Stimulated activated effector memory CD8-positive, alpha-beta T cell treated with anti-CD3 and anti-CD28 coated beads, Interleukin-12 subunit alpha, Interleukin-12 subunit beta, amount 100 ng/mL, for 72 hours (primary cell): ENCODE measurements at regions not wholly inside any gene's neighbourhood (a gene's known extent, or its start where the extent isn't known, plus 50 kb on each side); places are given as distances from the start of the nearest gene placed in this dataset.

Experiments
- ATAC-seq: fragments of 150-1000 bp; cut with Tn5 transposase; 2 replicates; pipeline ENCODE4 v1.10.0; 2021
- DNase-seq, 2 donors: peaks; one replicate each; pipeline ENCODE4 v3.0.0; 2021 to 2022; ENCODE audit warnings: low spot score in 2 of 2
- H3K27ac Mint-ChIP-seq: one replicate; pipeline ENCODE4 v1.8.0; 2022; ENCODE audit warnings: mild to moderate bottlenecking, mixed read lengths
- H3K36me3 Mint-ChIP-seq: one replicate; pipeline ENCODE4 v1.8.0; 2022; ENCODE audit warnings: mild to moderate bottlenecking, mixed read lengths
- H3K4me1 Mint-ChIP-seq: one replicate; pipeline ENCODE4 v1.8.0; 2022; ENCODE audit warnings: mixed read lengths
- H3K4me3 Mint-ChIP-seq: one replicate; pipeline ENCODE4 v1.8.0; 2022; ENCODE audit warnings: mild to moderate bottlenecking, mixed read lengths
- H3K9me3 Mint-ChIP-seq: one replicate; pipeline ENCODE4 v1.8.0; 2022; ENCODE audit warnings: mixed read lengths

- no peak for DNase-seq
- no peak for ATAC-seq
- Mint-ChIP-seq H3K27ac (no peak overlapping the region), H3K36me3 (no peaks in the 10 kb centered on the region), H3K4me3 (no peak overlapping the region), H3K4me1 (peaks cover 8% of the 10 kb centered on the region), H3K9me3 (no peaks in the 10 kb centered on the region)
Measured at GRCh38 chr1:244988521-244988920, 124.2 kb upstream of the HNRNPU start.

DNA sequence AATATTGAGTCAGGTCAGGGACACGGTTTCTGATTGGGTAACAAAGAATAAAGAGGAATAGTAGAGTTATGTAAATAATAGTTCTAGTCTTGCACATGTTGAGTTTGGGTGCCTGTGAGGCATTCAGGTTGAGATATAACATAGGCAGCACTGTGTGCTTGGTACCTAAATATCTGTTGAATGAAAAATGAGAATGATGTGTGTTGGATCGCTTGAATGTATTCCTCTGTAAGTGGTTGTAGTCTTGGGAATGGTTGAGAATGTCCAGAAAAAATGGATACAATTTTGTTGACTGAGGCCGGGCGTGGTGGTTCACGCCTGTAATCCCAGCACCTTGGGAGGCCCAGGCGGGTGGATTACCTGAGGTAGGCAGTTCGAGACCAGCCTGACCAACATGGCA, 116.3 kb upstream of the HNRNPU start:
- DNase-seq (no peak), ATAC-seq (no peak)
- H3K27ac Mint-ChIP-seq = no peak overlapping the region

GRCh38 chr1:244974550-244974949, 110.2 kb upstream of the HNRNPU start:
- peaks cover 20% of the 10 kb centered on the region for H3K36me3 Mint-ChIP-seq
- peaks cover 9% of the 10 kb centered on the region for H3K4me1 Mint-ChIP-seq
- H3K27ac Mint-ChIP-seq = no peak overlapping the region

More for the DNA sequence above, 116.3 kb upstream of the HNRNPU start:
- H3K9me3 Mint-ChIP-seq = no peaks in the 10 kb centered on the region
- no peak overlapping the region for H3K4me3 Mint-ChIP-seq
- no peaks in the 10 kb centered on the region for H3K4me1 Mint-ChIP-seq
- H3K36me3 Mint-ChIP-seq = no peaks in the 10 kb centered on the region

GRCh38 chr1:244974106-244974505, 109.8 kb upstream of the HNRNPU start:
- Mint-ChIP-seq H3K36me3 (peaks cover 24% of the 10 kb centered on the region), H3K4me1 (peaks cover 13% of the 10 kb centered on the region), H3K9me3 (no peaks in the 10 kb centered on the region), H3K27ac (no peak overlapping the region), H3K4me3 (no peak overlapping the region)
- DNase-seq (no peak), ATAC-seq (no peak)

More at GRCh38 chr1:244974550-244974949, 110.2 kb upstream of the HNRNPU start:
- ATAC-seq (no peak), DNase-seq (no peak)
- no peak overlapping the region for H3K4me3 Mint-ChIP-seq
- no peaks in the 10 kb centered on the region for H3K9me3 Mint-ChIP-seq

GRCh38 chr1:244971552-244972216, 107.3 kb upstream of the HNRNPU start:
- Mint-ChIP-seq H3K9me3 (no peaks in the 10 kb centered on the region), H3K4me3 (peak overlapping the region; percentile 84), H3K36me3 (peaks cover 24% of the 10 kb centered on the region), H3K4me1 (peaks cover 13% of the 10 kb centered on the region), H3K27ac (peak overlapping the region; percentile 99)
- DNase-seq (no peak), ATAC-seq (no peak)

- H3K4me1 Mint-ChIP-seq = peaks cover 13% of the 10 kb centered on the region
- no peaks in the 10 kb centered on the region for H3K9me3 Mint-ChIP-seq
- H3K36me3 Mint-ChIP-seq = peaks cover 24% of the 10 kb centered on the region
- DNase-seq (peak; percentile 82 to 95), ATAC-seq (peak; percentile 87)
- peak overlapping the region; percentile 84 for H3K4me3 Mint-ChIP-seq
- H3K27ac Mint-ChIP-seq = peak overlapping the region; percentile 99
Measured at GRCh38 chr1:244970744-244971551, 106.6 kb upstream of the HNRNPU start.

DNA sequence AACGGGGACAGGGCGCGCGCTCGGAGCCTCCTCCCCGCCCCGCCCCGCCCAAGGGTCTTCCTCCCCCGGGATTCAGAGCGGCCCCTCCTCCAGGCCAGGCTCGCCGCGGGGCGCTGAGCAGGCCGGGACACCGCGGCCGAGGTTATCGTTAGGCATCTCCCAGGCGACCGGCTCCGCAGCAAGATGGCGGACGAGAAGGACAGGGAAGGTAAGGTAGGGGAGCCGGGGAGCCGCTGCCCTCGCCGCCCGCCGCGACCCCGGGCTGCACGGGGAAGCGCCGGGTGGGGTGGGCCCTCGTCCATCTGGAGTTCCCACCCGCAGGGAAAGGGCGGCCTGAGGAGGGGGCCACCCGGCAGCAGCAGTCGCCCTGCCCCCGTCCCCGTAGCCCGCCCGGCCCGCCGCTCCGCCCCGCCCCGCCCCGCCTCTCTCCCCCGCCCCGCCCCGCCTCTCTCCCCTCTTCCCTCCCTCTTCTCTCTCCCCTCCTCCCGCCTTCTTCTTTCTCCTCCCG, 105.9 kb upstream of the HNRNPU start:
- Mint-ChIP-seq H3K9me3 (no peaks in the 10 kb centered on the region), H3K4me3 (peak overlapping the region; percentile 84), H3K36me3 (peaks cover 24% of the 10 kb centered on the region), H3K4me1 (peaks cover 13% of the 10 kb centered on the region), H3K27ac (peak overlapping the region; percentile 99)
- ATAC-seq (peak; percentile 68), DNase-seq (peak; percentile 69 to 92)

DNA sequence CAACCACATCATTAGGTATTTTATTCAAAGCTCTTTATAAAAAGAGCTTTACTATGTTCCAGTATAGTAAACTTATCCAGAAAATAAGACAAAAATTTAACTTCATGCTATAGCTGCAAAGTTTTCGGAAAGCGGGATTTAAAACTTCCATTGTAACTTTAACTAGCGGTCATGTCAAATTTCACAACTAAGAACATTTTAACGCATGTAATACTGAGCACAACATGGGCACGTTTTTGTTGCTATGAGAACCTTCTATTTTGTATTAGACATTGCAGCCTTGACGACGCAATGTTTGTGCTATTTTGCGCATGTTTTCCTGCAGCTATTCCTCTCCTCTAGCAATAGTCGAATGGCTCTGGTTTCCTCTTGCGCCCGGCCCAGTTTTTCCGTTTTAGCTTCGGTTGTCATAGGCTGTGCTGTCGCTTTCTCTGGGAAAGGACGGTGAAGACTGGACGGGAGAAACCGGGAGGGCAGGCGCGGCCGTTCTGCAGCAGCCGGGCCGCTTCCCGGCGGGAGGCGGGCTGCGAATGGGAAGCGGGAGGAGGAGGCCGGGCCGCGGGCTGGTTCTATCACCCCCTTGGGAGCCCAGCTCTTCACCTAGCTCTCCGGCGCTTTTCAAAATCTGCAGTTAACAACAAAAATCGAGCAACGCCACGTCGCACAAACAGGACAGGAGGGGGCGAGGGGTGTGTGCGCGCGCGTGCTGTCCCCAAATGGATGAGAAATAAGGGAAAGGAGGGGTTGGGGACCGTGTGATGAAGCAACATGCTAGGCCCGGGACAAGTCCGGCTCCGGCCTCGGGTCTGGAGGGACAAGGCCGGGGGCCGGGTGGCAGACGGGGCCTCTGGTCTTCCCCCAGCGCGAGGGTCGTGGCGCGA, 105.3 kb upstream of the HNRNPU start:
- no peaks in the 10 kb centered on the region for H3K9me3 Mint-ChIP-seq
- H3K4me3 Mint-ChIP-seq = peak overlapping the region; percentile 84
- peaks cover 14% of the 10 kb centered on the region for H3K4me1 Mint-ChIP-seq
- H3K27ac Mint-ChIP-seq = peak overlapping the region; percentile 99
- peaks cover 24% of the 10 kb centered on the region for H3K36me3 Mint-ChIP-seq
- peak; percentile 22 for ATAC-seq
- peak; percentile 31 to 88 for DNase-seq

GRCh38 chr1:244968881-244969280, 104.5 kb upstream of the HNRNPU start:
- no peaks in the 10 kb centered on the region for H3K9me3 Mint-ChIP-seq
- no peak for DNase-seq
- peak overlapping the region; percentile 84 for H3K4me3 Mint-ChIP-seq
- ATAC-seq = no peak
- H3K36me3 Mint-ChIP-seq = peaks cover 24% of the 10 kb centered on the region
- peak overlapping the region; percentile 99 for H3K27ac Mint-ChIP-seq
- H3K4me1 Mint-ChIP-seq = peaks cover 21% of the 10 kb centered on the region

- H3K4me3 Mint-ChIP-seq = peak overlapping the region; percentile 38
- ATAC-seq = no peak
- DNase-seq = no peak
- H3K36me3 Mint-ChIP-seq = peaks cover 24% of the 10 kb centered on the region
- H3K9me3 Mint-ChIP-seq = no peaks in the 10 kb centered on the region
- peaks cover 25% of the 10 kb centered on the region for H3K4me1 Mint-ChIP-seq
- H3K27ac Mint-ChIP-seq = peak overlapping the region; percentile 27
Measured at GRCh38 chr1:244968471-244968871, 104.1 kb upstream of the HNRNPU start.

DNA sequence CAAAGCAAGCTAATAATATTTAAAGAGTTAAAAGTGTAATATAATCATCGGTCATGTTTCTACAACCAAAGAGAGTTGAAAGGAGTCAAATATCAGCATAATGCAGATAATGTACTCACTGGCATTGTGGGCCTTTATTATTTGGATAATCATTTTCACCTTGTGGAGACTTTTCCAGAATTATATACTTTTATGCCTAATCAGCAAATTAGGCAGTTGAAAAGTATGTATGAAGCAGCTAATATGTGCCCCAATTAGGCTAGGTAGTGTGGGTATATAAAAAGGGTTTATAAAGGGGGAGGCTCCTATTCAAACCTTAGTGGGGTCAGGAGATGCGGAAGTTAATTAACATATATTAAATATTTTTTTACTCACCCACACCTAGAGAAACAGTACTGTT, 102.8 kb upstream of the HNRNPU start:
- Mint-ChIP-seq H3K36me3 (peaks cover 24% of the 10 kb centered on the region), H3K9me3 (no peaks in the 10 kb centered on the region), H3K27ac (no peak overlapping the region), H3K4me1 (peaks cover 25% of the 10 kb centered on the region), H3K4me3 (no peak overlapping the region)
- no peak for ATAC-seq
- DNase-seq = no peak

DNA sequence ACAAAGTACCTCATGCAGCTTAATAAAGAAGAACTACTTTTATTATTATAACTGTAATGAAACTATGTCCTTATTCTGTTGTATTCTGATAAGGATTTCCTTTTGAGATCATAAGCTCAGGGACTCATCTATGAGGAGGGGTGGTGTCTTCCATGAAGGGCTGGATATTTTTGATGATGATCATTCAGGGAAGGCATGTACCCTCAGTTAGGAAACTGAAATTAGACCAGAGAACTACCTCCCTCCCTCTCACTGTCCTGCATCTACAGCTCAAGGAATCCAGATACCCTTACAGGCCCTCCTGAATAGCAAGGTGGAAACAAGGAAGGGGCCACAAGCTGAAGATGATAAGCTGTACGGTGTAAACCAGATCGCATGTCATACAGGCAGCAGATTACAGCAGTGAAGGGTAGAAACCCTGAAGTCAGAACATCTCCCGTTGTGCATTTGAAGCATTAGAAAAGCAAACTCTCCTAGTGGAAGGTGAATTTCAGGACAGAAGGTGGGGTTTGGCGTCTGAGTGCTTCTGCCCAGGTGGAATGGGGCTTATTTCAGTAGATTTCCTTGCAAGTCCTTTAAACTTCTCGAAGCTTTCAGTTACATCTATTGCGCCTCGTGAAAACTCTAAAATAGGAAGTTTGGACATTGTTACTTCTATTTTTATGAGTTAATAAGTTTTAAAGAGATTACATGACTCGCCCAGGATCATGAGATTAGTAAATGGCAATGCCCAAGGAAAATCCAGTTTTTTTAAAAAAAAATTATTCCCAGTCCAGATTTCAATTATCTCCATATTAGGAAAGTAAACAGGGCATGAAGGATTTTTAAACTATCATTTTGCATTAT, 101.1 kb upstream of the HNRNPU start:
- no peak for DNase-seq
- H3K4me3 Mint-ChIP-seq = no peak overlapping the region
- H3K9me3 Mint-ChIP-seq = no peaks in the 10 kb centered on the region
- peaks cover 21% of the 10 kb centered on the region for H3K4me1 Mint-ChIP-seq
- no peak for ATAC-seq
- no peak overlapping the region for H3K27ac Mint-ChIP-seq
- H3K36me3 Mint-ChIP-seq = peaks cover 11% of the 10 kb centered on the region

- H3K27ac Mint-ChIP-seq = peak overlapping the region; percentile 63
- DNase-seq = no peak
- H3K4me1 Mint-ChIP-seq = peaks cover 16% of the 10 kb centered on the region
- ATAC-seq = peak; percentile 37
- peaks cover 2% of the 10 kb centered on the region for H3K36me3 Mint-ChIP-seq
- no peaks in the 10 kb centered on the region for H3K9me3 Mint-ChIP-seq
- H3K4me3 Mint-ChIP-seq = peak overlapping the region; percentile 19
Measured at GRCh38 chr1:244964112-244964971, 100.0 kb upstream of the HNRNPU start.
